WTC11 (cell line): ENCODE measurements at regions not wholly inside any gene's neighbourhood (a gene's known extent, or its start where the extent isn't known, plus 50 kb on each side); places are given as distances from the start of the nearest gene placed in this dataset.

Experiments used
- ATAC-seq: fragments of 200-7000 bp; cut with Tn5 transposase; 2 replicates; pipeline ENCODE4 v1.10.0; 2021; ENCODE audit warnings: mild to moderate bottlenecking, moderate library complexity
- CTCF ChIA-PET: fragments of 300-600 bp; sonication (Branson Sonifier 250); formaldehyde crosslinking; loops from one replicate; lab custom pipeline; 2021; ENCODE audit warnings: antibody characterized with exemption; lab: Charles Lee
- POLR2A ChIA-PET: fragments of 350-600 bp; sonication (Branson Sonifier 250); formaldehyde crosslinking; loops from one replicate; lab custom pipeline; 2021; ENCODE audit warnings: antibody characterized with exemption; lab: Charles Lee
- DNase-seq: peaks from one replicate; pipeline ENCODE4 v3.0.0; 2021; ENCODE audit warnings: low spot score
- H3K27ac Mint-ChIP-seq: 2 replicates; pipeline ENCODE4 v1.8.0; 2021; ENCODE audit warnings: mixed read lengths
- H3K27me3 Mint-ChIP-seq: 2 replicates; pipeline ENCODE4 v1.8.0; 2021; ENCODE audit warnings: low read depth, mild to moderate bottlenecking, moderate library complexity, mixed read lengths
- H3K36me3 Mint-ChIP-seq: 2 replicates; pipeline ENCODE4 v1.8.0; 2021; ENCODE audit warnings: mixed read lengths
- H3K4me1 Mint-ChIP-seq: 2 replicates; pipeline ENCODE4 v1.8.0; 2022; ENCODE audit warnings: mixed read lengths
- H3K4me3 Mint-ChIP-seq: 2 replicates; pipeline ENCODE4 v1.8.0; 2021; ENCODE audit warnings: mild to moderate bottlenecking, moderate library complexity, mixed read lengths
- H3K9me3 Mint-ChIP-seq: 2 replicates; pipeline ENCODE4 v1.8.0; 2021; ENCODE audit warnings: mixed read lengths
- CBFB ChIP-seq: sonication (generic); formaldehyde crosslinking; IDR thresholded peaks from 2 replicates; pipeline ENCODE4 v1.8.1; 2022; ENCODE audit warnings: mild to moderate bottlenecking, low read depth, missing genetic modification reagents
- CREM ChIP-seq: sonication (generic); formaldehyde crosslinking; IDR thresholded peaks from 2 replicates; pipeline ENCODE4 v1.8.1; 2022; ENCODE audit warnings: mild to moderate bottlenecking, missing genetic modification reagents, moderate library complexity
- FOXJ3 ChIP-seq: sonication (generic); formaldehyde crosslinking; IDR thresholded peaks from 2 replicates; pipeline ENCODE4 v1.9.0; 2021; ENCODE audit warnings: missing genetic modification reagents, mild to moderate bottlenecking, borderline replicate concordance
- GTF2I ChIP-seq: fragments of 250-450 bp; sonication (Bioruptor Pico); conservative IDR thresholded peaks from 2 replicates; pipeline ENCODE4 v1.4.0; 2021; ENCODE audit warnings: mild to moderate bottlenecking
- HMGA2 ChIP-seq: fragments of 250-450 bp; sonication (Bioruptor Pico); IDR thresholded peaks from 2 replicates; pipeline ENCODE4 v1.4.0; 2021; ENCODE audit warnings: mild to moderate bottlenecking, moderate library complexity
- MYBL2 ChIP-seq: sonication (generic); formaldehyde crosslinking; IDR thresholded peaks from 2 replicates; pipeline ENCODE4 v1.8.1; 2023; ENCODE audit warnings: mild to moderate bottlenecking, moderate library complexity, missing genetic modification reagents
- NFE2L1 ChIP-seq: sonication (generic); formaldehyde crosslinking; IDR thresholded peaks from 2 replicates; pipeline ENCODE4 v1.8.1; 2023; ENCODE audit warnings: missing genetic modification reagents
- OVOL2 ChIP-seq: fragments of 250-450 bp; sonication (Bioruptor Pico); IDR thresholded peaks from 2 replicates; pipeline ENCODE4 v1.9.0; 2021; ENCODE audit warnings: mild to moderate bottlenecking, borderline replicate concordance
- TEAD1 ChIP-seq: sonication (generic); formaldehyde crosslinking; IDR thresholded peaks from 2 replicates; pipeline ENCODE4 v1.8.0; 2022; ENCODE audit warnings: mild to moderate bottlenecking, missing genetic modification reagents
- ZNF396 ChIP-seq: fragments of 250-450 bp; sonication (Bioruptor Pico); IDR thresholded peaks from 2 replicates; pipeline ENCODE4 v1.8.0; 2021; ENCODE audit warnings: mild to moderate bottlenecking, moderate library complexity, borderline replicate concordance
- TF ChIP-seq, protein P1 (sequence below): fragments of 250-450 bp; sonication (Bioruptor Pico); conservative IDR thresholded peaks from 2 replicates; pipeline ENCODE4 v1.9.0; 2021; ENCODE audit warnings: mild to moderate bottlenecking
- TF ChIP-seq, protein P2 (sequence below): fragments of 250-450 bp; sonication (Bioruptor Pico); IDR thresholded peaks from 2 replicates; pipeline ENCODE4 v1.9.0; 2021; ENCODE audit warnings: moderate library complexity, mild to moderate bottlenecking, inconsistent platforms, borderline replicate concordance
- TF ChIP-seq, protein P3 (sequence below): sonication (generic); formaldehyde crosslinking; IDR thresholded peaks from 2 replicates; pipeline ENCODE4 v1.8.1; 2022; ENCODE audit warnings: low read depth, mild to moderate bottlenecking, moderate library complexity, missing genetic modification reagents, borderline replicate concordance
- TF ChIP-seq, protein P4 (sequence below): sonication (generic); formaldehyde crosslinking; IDR thresholded peaks from 2 replicates; pipeline ENCODE4 v1.8.0; 2022; ENCODE audit warnings: mild to moderate bottlenecking, missing genetic modification reagents
- TF ChIP-seq, protein P5 (sequence below): sonication (generic); formaldehyde crosslinking; IDR thresholded peaks from 2 replicates; pipeline ENCODE4 v1.8.0; 2022; ENCODE audit warnings: mild to moderate bottlenecking, missing genetic modification reagents
- TF ChIP-seq, protein P6 (sequence below): sonication (generic); formaldehyde crosslinking; IDR thresholded peaks from 2 replicates; pipeline ENCODE4 v1.8.1; 2023; ENCODE audit warnings: mild to moderate bottlenecking, missing genetic modification reagents, moderate library complexity

DNA sequence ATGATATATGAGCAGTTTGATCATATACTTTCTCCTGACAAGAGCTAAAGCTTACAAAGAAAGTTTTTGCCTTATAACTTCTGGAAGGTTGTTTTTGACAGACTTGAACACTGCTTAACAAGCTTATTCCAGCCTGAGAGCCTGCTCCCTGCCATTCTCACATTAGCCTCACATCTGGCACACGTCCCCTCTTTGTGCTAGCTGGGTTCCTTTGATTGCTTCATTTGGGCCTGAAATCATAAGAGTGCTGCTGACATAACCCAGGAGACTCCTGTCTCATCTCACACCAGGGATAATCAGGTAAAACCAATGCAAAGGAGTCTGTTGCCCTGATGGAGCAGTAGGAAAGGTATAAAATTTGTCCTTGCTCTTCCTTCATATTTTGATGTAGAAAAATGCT lies 1411.7 kb upstream of the B3GALT2 start:
- ChIA-PET POLR2A (no interaction called here), CTCF (no interaction called here)
- no peak for DNase-seq
- Mint-ChIP-seq H3K4me3 (no peak overlapping the region), H3K4me1 (no peaks in the 10 kb centered on the region)
- TF ChIP-seq, protein P1, sequence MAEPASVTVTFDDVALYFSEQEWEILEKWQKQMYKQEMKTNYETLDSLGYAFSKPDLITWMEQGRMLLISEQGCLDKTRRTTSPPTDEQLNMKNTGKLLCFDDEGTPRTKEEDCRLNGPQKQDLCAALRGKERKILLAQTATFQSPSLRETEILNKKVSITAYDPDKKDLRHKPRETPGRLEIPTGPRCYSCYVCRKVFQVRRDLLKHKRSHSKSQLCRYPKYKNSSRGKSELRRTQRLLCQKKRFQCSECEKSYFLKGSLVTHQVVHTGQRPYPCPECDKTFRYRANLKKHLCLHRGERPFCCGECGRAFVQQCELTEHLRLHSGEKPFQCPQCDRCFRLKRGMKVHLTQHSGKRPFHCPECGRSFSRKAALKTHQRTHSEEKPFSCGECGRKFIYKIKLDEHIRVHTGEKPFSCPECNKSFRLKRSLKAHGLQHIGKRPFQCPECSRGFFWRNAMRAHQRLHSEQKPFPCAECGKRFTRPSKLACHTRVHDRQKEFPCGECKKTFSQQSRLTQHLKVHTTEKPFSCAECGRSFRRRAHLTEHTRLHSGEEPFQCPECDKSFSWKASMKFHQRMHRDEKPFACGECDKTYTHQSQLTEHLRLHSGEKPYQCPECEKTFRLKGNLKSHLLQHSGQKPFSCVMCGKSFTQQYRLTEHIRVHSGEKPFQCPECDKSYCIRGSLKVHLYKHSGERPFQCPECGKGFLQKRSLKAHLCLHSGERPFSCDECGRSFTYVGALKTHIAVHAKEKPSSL = no peak
- TF ChIP-seq, protein P2, sequence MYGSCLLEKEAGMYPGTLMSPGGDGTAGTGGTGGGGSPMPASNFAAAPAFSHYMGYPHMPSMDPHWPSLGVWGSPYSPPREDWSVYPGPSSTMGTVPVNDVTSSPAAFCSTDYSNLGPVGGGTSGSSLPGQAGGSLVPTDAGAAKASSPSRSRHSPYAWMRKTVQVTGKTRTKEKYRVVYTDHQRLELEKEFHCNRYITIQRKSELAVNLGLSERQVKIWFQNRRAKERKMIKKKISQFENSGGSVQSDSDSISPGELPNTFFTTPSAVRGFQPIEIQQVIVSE (CRISPR knock-in tag) = no peak
- TF ChIP-seq FOXJ3 (CRISPR knock-in tag) (no peak), HMGA2 (CRISPR knock-in tag) (no peak), GTF2I (CRISPR knock-in tag) (no peak), CBFB (CRISPR knock-in tag) (no peak), OVOL2 (no peak), TEAD1 (CRISPR knock-in tag) (no peak), ZNF396 (CRISPR knock-in tag) (no peak), CREM (no peak), MYBL2 (no peak)
- TF ChIP-seq, protein P3, sequence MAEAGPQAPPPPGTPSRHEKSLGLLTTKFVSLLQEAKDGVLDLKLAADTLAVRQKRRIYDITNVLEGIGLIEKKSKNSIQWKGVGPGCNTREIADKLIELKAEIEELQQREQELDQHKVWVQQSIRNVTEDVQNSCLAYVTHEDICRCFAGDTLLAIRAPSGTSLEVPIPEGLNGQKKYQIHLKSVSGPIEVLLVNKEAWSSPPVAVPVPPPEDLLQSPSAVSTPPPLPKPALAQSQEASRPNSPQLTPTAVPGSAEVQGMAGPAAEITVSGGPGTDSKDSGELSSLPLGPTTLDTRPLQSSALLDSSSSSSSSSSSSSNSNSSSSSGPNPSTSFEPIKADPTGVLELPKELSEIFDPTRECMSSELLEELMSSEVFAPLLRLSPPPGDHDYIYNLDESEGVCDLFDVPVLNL = no peak
- TF ChIP-seq, protein P4, sequence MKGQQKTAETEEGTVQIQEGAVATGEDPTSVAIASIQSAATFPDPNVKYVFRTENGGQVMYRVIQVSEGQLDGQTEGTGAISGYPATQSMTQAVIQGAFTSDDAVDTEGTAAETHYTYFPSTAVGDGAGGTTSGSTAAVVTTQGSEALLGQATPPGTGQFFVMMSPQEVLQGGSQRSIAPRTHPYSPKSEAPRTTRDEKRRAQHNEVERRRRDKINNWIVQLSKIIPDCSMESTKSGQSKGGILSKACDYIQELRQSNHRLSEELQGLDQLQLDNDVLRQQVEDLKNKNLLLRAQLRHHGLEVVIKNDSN (CRISPR knock-in tag) = no peak
- TF ChIP-seq, protein P5, sequence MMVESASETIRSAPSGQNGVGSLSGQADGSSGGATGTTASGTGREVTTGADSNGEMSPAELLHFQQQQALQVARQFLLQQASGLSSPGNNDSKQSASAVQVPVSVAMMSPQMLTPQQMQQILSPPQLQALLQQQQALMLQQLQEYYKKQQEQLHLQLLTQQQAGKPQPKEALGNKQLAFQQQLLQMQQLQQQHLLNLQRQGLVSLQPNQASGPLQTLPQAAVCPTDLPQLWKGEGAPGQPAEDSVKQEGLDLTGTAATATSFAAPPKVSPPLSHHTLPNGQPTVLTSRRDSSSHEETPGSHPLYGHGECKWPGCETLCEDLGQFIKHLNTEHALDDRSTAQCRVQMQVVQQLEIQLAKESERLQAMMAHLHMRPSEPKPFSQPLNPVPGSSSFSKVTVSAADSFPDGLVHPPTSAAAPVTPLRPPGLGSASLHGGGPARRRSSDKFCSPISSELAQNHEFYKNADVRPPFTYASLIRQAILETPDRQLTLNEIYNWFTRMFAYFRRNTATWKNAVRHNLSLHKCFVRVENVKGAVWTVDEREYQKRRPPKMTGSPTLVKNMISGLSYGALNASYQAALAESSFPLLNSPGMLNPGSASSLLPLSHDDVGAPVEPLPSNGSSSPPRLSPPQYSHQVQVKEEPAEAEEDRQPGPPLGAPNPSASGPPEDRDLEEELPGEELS (CRISPR knock-in tag) = no peak
- TF ChIP-seq, protein P6, sequence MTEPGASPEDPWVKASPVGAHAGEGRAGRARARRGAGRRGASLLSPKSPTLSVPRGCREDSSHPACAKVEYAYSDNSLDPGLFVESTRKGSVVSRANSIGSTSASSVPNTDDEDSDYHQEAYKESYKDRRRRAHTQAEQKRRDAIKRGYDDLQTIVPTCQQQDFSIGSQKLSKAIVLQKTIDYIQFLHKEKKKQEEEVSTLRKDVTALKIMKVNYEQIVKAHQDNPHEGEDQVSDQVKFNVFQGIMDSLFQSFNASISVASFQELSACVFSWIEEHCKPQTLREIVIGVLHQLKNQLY (CRISPR knock-in tag) = no peak
- TF ChIP-seq, all 79 proteins: peak for 0
- no peak for ATAC-seq
- Mint-ChIP-seq H3K36me3 (no peaks in the 10 kb centered on the region), H3K27me3 (no peaks in the 10 kb centered on the region), H3K27ac (no peak overlapping the region; the same call in 1 of the 2 replicates), H3K9me3 (no peaks in the 10 kb centered on the region)

DNA sequence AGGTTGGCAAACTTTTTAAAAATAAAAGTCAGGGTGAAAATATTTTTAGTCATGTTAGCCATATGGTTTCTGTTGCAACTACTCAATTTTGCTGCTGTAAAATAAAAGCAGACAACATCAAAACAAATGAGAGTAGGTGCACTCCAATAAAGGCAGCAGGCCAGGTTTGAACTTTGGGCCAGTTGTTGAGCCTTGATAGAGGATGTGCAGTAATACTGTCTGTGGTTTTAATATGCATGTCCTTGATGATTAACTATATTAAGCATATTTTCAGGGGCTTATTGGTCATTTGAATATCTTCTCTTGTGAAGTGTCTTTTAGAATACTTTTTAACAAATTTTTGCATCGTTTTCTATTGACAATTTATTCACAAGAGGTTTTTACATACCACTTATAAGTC lies 1399.9 kb upstream of the B3GALT2 start:
- POLR2A ChIA-PET = no interaction called here
- CTCF ChIA-PET = no interaction called here
- ATAC-seq = no peak

More for the DNA sequence above, 1399.9 kb upstream of the B3GALT2 start:
- no peaks in the 10 kb centered on the region for H3K36me3 Mint-ChIP-seq
- no peaks in the 10 kb centered on the region for H3K4me1 Mint-ChIP-seq
- H3K9me3 Mint-ChIP-seq = no peaks in the 10 kb centered on the region
- H3K4me3 Mint-ChIP-seq = no peak overlapping the region
- H3K27ac Mint-ChIP-seq = no peak overlapping the region
- TF ChIP-seq NFE2L1 (CRISPR knock-in tag) = no peak
- TF ChIP-seq, protein P1 = no peak
- no peaks in the 10 kb centered on the region for H3K27me3 Mint-ChIP-seq
- no peak for DNase-seq
